CD4-positive, alpha-beta memory T cell (primary cell): ENCODE measurements at regions not wholly inside any gene's neighbourhood (a gene's known extent, or its start where the extent isn't known, plus 50 kb on each side); places are given as distances from the start of the nearest gene placed in this dataset.
"Not testable (repeated sequence)": the region's sequence is repeated elsewhere in the genome, so short reads cannot be mapped to it uniquely, and the experiment has no call there.

Source experiments
- CTCF ChIA-PET: fragments of 350-600 bp; sonication (Branson Sonifier 250); formaldehyde crosslinking; loops from one replicate; lab custom pipeline; 2021; ENCODE audit warnings: inconsistent platforms; ENCODE audit not compliant: partially characterized antibody; lab: Charles Lee
- POLR2A ChIA-PET: fragments of 350-600 bp; sonication (Branson Sonifier 250); formaldehyde crosslinking; loops from one replicate; lab custom pipeline; 2021; ENCODE audit not compliant: partially characterized antibody; lab: Charles Lee
- DNase-seq, 5 donors: peaks; one replicate each; pipeline versions ENCODE4 v3.0.0 to v3.0.0-alpha.2; 2020 to 2022; ENCODE audit warnings: mixed read lengths in 1 of 5
- H3K27ac ChIP-seq: one replicate; pipeline ENCODE4 v1.7.0; 2013; ENCODE audit warnings: low read depth, low read length
- H3K27me3 ChIP-seq: 2 replicates; pipeline ENCODE4 v1.7.0; 2013; ENCODE audit warnings: mild to moderate bottlenecking, low read length, moderate library complexity; ENCODE audit not compliant: insufficient read depth
- H3K36me3 ChIP-seq: 2 replicates; pipeline ENCODE4 v1.7.0; 2013; ENCODE audit warnings: mild to moderate bottlenecking, low read length, moderate library complexity; ENCODE audit not compliant: insufficient read depth
- H3K4me1 ChIP-seq: 2 replicates; pipeline ENCODE4 v1.7.0; 2013; ENCODE audit warnings: mild to moderate bottlenecking, low read length, moderate library complexity; ENCODE audit not compliant: insufficient read depth
- H3K4me3 ChIP-seq, 2 donors: one replicate each; pipeline ENCODE4 v1.7.0; 2013; ENCODE audit warnings: low read length in 2 of 2, mild to moderate bottlenecking in 1 of 2
- H3K9me3 ChIP-seq, 2 donors: one replicate each; pipeline ENCODE4 v1.7.0; 2013; ENCODE audit warnings: low read length in 2 of 2, control low read depth in 1 of 2; ENCODE audit not compliant: control insufficient read depth in 1 of 2
- H3K27ac Mint-ChIP-seq, 7 donors: one replicate each; pipeline ENCODE4 v1.8.0; 2020 to 2021; ENCODE audit warnings: mixed read lengths in 7 of 7, mild to moderate bottlenecking in 6 of 7, inconsistent platforms in 3 of 7, moderate library complexity in 3 of 7
- H3K27me3 Mint-ChIP-seq, 2 donors: one replicate each; pipeline ENCODE4 v1.8.0; 2020 to 2021; ENCODE audit warnings: mixed read lengths in 2 of 2
- H3K36me3 Mint-ChIP-seq, 2 donors: one replicate each; pipeline ENCODE4 v1.8.0; 2020 to 2021; ENCODE audit warnings: mixed read lengths in 2 of 2, inconsistent platforms in 1 of 2, mild to moderate bottlenecking in 1 of 2
- H3K4me1 Mint-ChIP-seq, 4 donors: one replicate each; pipeline ENCODE4 v1.8.0; 2020 to 2021; ENCODE audit warnings: mixed read lengths in 4 of 4, mild to moderate bottlenecking in 1 of 4
- H3K4me3 Mint-ChIP-seq, 8 donors: one replicate each; pipeline ENCODE4 v1.8.0; 2020 to 2021; ENCODE audit warnings: mixed read lengths in 8 of 8, mild to moderate bottlenecking in 7 of 8, moderate library complexity in 6 of 8, inconsistent platforms in 3 of 8
- H3K9me3 Mint-ChIP-seq, 8 donors: one replicate each; pipeline ENCODE4 v1.8.0; 2020 to 2021; ENCODE audit warnings: mixed read lengths in 8 of 8, mild to moderate bottlenecking in 5 of 8, inconsistent platforms in 3 of 8, moderate library complexity in 1 of 8
- intact Hi-C: fragments of 100-400 bp; cut with micrococcal nuclease; formaldehyde crosslinking; loops from one replicate; pipeline ENCODE4 v1.15.1; 2023

DNA sequence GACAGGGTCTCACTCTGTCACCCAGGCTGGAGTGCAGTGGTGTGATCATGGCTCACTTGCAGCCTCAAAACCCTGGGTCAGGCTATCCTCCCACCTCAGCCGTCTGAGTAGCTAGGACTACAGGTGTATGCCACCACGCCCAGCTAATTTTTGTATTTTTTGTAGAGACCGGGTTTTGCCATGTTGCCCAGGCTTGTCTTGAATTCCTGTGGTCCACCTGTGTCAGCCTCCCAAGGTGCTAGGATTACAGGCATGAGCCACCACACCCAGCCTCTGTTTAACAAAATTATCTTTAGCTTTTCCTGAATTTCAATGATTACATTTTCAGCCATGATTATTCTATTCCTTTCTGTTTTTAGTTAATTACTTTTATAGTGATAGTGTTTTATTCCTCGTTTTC is 255.1 kb upstream of the MGAT5 start:
- H3K27me3 ChIP-seq, H3K27me3 Mint-ChIP-seq, CTCF ChIA-PET, H3K4me3 Mint-ChIP-seq, intact Hi-C loops, H3K4me3 ChIP-seq, POLR2A ChIA-PET, H3K36me3 Mint-ChIP-seq, H3K9me3 ChIP-seq, H3K4me1 ChIP-seq, H3K27ac ChIP-seq, H3K4me1 Mint-ChIP-seq, H3K36me3 ChIP-seq, H3K27ac Mint-ChIP-seq, H3K9me3 Mint-ChIP-seq, DNase-seq: not testable (repeated sequence)

DNA sequence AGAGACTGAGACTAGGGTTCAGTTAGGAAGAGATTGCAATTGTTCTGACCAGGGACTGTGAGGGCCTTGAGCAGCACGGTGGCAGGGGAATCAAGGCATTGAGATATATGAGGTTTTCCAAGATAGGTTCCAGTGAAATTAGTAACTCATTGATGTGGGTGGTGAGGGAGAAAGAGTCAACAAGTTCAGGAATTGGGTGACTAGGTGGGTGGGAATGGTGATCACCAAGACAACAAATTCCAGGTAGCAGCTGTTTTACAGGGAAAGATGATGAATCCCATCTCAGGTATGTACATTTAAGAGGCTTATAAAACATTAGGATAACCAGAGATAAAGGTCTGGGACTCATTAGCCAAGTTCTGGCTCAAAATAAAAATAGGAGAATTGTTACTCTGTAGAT is 251.5 kb upstream of the MGAT5 start:
- ChIA-PET CTCF (interaction anchor here (0.8 to 2.2 kb wide), 2 partner anchors 12 to 25 kb away, joined by 3 to 6 read pairs; no protein-coding TSS in a partner anchor), POLR2A (no interaction called here)
- no peak for DNase-seq
- no peak overlapping the region for H3K27ac ChIP-seq
- H3K36me3 ChIP-seq = no peaks in the 10 kb centered on the region
- no peak overlapping the region for H3K27ac Mint-ChIP-seq
- no peaks in the 10 kb centered on the region for H3K36me3 Mint-ChIP-seq
- no peaks in the 10 kb centered on the region for H3K4me1 ChIP-seq
- H3K27me3 Mint-ChIP-seq = peaks cover 4 to 7% of the 10 kb centered on the region in 2 donors
- no peaks in the 10 kb centered on the region for H3K9me3 ChIP-seq
- H3K4me3 ChIP-seq = no peak overlapping the region
- H3K27me3 ChIP-seq = no peaks in the 10 kb centered on the region
- intact Hi-C loops = no loop called here
- H3K4me3 Mint-ChIP-seq = no peak overlapping the region
- peaks cover 0 to 4% (median 0%) of the 10 kb centered on the region in 8 donors for H3K9me3 Mint-ChIP-seq
- H3K4me1 Mint-ChIP-seq = no peaks in the 10 kb centered on the region

DNA sequence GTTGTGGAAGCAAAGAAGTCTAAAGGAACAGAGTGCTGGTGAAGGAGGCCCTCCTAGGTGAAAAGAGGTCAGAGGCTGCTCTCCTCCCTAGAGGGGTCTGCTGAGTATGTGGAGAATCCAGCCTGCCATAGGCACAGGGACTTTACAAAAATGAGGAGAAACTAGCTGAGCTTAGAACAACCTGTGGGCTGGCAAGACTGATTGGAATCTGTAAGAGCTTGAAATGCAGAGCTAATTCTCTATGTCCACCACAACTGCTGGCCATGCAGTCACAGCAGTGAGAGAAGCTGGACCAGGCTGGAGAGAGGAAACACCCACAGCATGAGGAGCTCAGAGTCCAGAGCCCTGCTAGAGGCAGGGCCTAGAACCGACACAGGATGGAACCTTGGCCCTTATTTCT is 251.0 kb upstream of the MGAT5 start:
- Mint-ChIP-seq H3K9me3 (peaks cover 0 to 2% (median 0%) of the 10 kb centered on the region in 8 donors), H3K36me3 (no peaks in the 10 kb centered on the region), H3K27ac (no peak overlapping the region), H3K4me1 (no peaks in the 10 kb centered on the region), H3K27me3 (peaks cover 4 to 7% of the 10 kb centered on the region in 2 donors), H3K4me3 (no peak overlapping the region)
- ChIA-PET POLR2A (no interaction called here), CTCF (interaction anchor here (0.8 to 2.2 kb wide), 2 partner anchors 11 to 24 kb away, joined by 3 to 6 read pairs; no protein-coding TSS in a partner anchor)
- H3K9me3 ChIP-seq = no peaks in the 10 kb centered on the region
- H3K4me3 ChIP-seq = no peak overlapping the region
- H3K27me3 ChIP-seq = no peaks in the 10 kb centered on the region
- intact Hi-C loops = no loop called here
- H3K27ac ChIP-seq = no peak overlapping the region
- H3K4me1 ChIP-seq = no peaks in the 10 kb centered on the region
- no peak for DNase-seq
- no peaks in the 10 kb centered on the region for H3K36me3 ChIP-seq

DNA sequence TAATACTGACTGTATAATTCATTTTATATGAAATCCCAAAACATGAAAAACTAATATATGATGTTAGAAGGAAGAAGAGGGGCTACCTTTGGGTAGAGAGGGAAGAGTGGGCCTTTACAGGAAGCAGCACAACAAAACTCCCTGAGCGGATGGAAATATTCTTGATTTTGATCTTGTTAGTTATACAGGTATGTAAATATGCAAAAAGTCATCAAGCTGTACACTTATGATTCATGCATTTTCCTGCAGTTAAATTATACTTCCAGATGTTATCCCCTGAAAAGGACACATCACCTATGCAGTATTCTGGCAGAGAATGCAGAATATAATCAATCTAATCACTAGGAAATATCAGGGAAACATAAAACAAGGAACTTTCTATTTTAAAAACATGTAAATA is 249.4 kb upstream of the MGAT5 start:
- Mint-ChIP-seq H3K4me3 (no peak overlapping the region), H3K27ac (no peak overlapping the region), H3K36me3 (no peaks in the 10 kb centered on the region), H3K4me1 (no peaks in the 10 kb centered on the region), H3K27me3 (peaks cover 4 to 5% of the 10 kb centered on the region in 2 donors), H3K9me3 (no peaks in the 10 kb centered on the region)
- intact Hi-C loops = no loop called here
- Histone ChIP-seq H3K27ac (no peak overlapping the region), H3K4me1 (no peaks in the 10 kb centered on the region), H3K36me3 (no peaks in the 10 kb centered on the region), H3K4me3 (no peak overlapping the region), H3K27me3 (no peaks in the 10 kb centered on the region), H3K9me3 (no peaks in the 10 kb centered on the region)
- no peak for DNase-seq
- ChIA-PET POLR2A (no interaction called here), CTCF (no interaction called here)

DNA sequence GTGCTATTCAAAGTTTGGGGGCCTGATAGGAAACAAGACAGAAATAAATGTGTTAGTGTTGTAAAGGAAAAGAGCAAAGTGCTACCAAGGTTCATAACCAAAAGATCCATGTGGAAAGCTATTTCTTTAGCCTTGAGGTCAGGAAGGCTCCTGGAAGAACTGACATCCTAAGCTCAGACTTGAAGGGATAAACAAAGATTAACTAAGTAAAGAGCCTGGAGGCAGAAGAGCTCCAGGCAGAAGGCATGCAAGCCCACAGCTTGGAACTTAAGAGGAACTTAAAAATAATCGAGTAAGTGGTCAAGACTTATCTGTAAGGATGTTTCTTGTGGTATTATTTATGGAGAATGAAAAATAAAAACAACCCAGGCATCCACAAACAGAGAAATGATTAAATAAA is 245.0 kb upstream of the MGAT5 start:
- H3K4me3 Mint-ChIP-seq = no peak overlapping the region
- H3K27ac ChIP-seq = no peak overlapping the region
- H3K4me3 ChIP-seq = no peak overlapping the region
- H3K9me3 ChIP-seq = no peaks in the 10 kb centered on the region
- intact Hi-C loops = no loop called here
- ChIA-PET CTCF (no interaction called here), POLR2A (no interaction called here)
- H3K9me3 Mint-ChIP-seq = no peaks in the 10 kb centered on the region
- no peak for DNase-seq
- H3K27me3 Mint-ChIP-seq = peaks cover 0 to 5% of the 10 kb centered on the region in 2 donors
- no peaks in the 10 kb centered on the region for H3K4me1 ChIP-seq
- no peaks in the 10 kb centered on the region for H3K36me3 ChIP-seq
- H3K36me3 Mint-ChIP-seq = no peaks in the 10 kb centered on the region
- H3K27me3 ChIP-seq = no peaks in the 10 kb centered on the region
- H3K27ac Mint-ChIP-seq = no peak overlapping the region
- H3K4me1 Mint-ChIP-seq = peaks cover 0 to 4% (median 2%) of the 10 kb centered on the region in 4 donors

DNA sequence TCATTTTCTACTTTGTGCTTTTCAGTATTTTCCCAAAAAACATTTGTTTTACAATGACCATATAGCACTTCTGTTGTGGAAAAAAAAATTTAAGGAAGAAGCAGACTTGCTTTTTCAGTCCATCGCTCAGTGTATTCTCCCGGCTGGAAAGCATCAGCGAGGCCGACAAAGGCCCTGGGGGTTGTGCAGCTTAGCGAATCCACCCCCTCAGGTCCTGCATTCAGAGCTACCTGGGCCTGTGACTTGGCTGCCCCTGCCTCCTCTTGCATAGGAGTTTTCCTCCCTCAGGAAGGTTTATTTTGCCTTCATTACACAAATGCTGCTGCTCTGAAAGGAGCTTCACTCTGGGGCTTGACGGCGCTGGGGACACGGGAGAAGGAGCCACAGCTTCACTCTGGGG is 244.4 kb upstream of the MGAT5 start:
- POLR2A ChIA-PET = no interaction called here

DNA sequence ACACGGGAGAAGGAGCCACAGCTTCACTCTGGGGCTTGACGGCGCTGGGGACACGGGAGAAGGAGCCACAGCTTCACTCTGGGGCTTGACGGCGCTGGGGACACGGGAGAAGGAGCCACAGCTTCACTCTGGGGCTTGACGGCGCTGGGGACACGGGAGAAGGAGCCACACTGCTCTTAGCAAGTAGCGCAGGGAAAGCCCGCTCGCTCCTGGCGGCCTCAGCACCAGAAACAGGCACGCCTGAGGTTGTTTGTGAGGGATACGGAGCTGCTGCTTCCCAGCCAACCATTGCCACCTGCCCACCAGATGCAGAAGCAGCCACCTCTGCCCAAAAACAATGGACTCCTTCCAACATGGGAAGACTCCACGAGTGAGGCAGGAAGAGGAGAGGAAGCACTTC is 244.0 kb upstream of the MGAT5 start:
- H3K27ac ChIP-seq, DNase-seq, H3K27me3 Mint-ChIP-seq, H3K36me3 ChIP-seq, POLR2A ChIA-PET, H3K4me1 Mint-ChIP-seq, H3K4me1 ChIP-seq, H3K9me3 ChIP-seq, H3K36me3 Mint-ChIP-seq, H3K27ac Mint-ChIP-seq, intact Hi-C loops, H3K27me3 ChIP-seq, H3K4me3 Mint-ChIP-seq, H3K9me3 Mint-ChIP-seq, H3K4me3 ChIP-seq: not testable (repeated sequence)
- CTCF ChIA-PET = interaction anchor here (0.8 kb wide), 1 partner anchor 9 kb away, joined by 3 read pairs; no protein-coding TSS in a partner anchor

More for the DNA sequence above, 244.4 kb upstream of the MGAT5 start:
- Mint-ChIP-seq H3K4me1 (peaks cover 0 to 4% (median 2%) of the 10 kb centered on the region in 4 donors), H3K36me3 (no peaks in the 10 kb centered on the region), H3K27me3 (peaks cover 0 to 4% of the 10 kb centered on the region in 2 donors), H3K4me3 (no peak overlapping the region), H3K27ac (no peak overlapping the region), H3K9me3 (no peaks in the 10 kb centered on the region)
- intact Hi-C loops = no loop called here
- H3K36me3 ChIP-seq = no peaks in the 10 kb centered on the region
- no peak for DNase-seq
- no peaks in the 10 kb centered on the region for H3K9me3 ChIP-seq
- H3K27me3 ChIP-seq = no peaks in the 10 kb centered on the region
- no peaks in the 10 kb centered on the region for H3K4me1 ChIP-seq
- no peak overlapping the region for H3K4me3 ChIP-seq
- no peak overlapping the region for H3K27ac ChIP-seq
- CTCF ChIA-PET = no interaction called here
